ENCODE measurements at regions not wholly inside any gene's neighbourhood (a gene's known extent, or its start where the extent isn't known, plus 50 kb on each side); places are given as distances from the start of the nearest gene placed in this dataset.

- TF ChIP-seq CTCF (IDR thresholded peaks at IDR 0.05): no peak
- TF ChIP-seq EZH2 (IDR thresholded peaks at IDR 0.05): no peak
- no peak for TF ChIP-seq EZH2phosphoT487 (IDR thresholded peaks at IDR 0.05)
Measured at GRCh38 chr13:21318891-21319532, 140.1 kb downstream of the ZDHHC20 start.

Data from neural progenitor cell (in vitro differentiated cells).